ENCODE measurements at regions not wholly inside any gene's neighbourhood (a gene's known extent, or its start where the extent isn't known, plus 50 kb on each side); places are given as distances from the start of the nearest gene placed in this dataset.

GRCh38 chr13:51518827-51519226 is 65.4 kb upstream of the WDFY2 start:
- DNase-seq = no peak

GRCh38 chr13:51519771-51520216 is 64.5 kb upstream of the WDFY2 start:
- no peak for DNase-seq

- DNase-seq = no peak
Observed at GRCh38 chr13:51520524-51520923, 63.7 kb upstream of the WDFY2 start.

- DNase-seq = peak; percentile 17
Observed at GRCh38 chr13:51523082-51523518, 61.2 kb upstream of the WDFY2 start.

GRCh38 chr13:51524312-51524711 is 60.0 kb upstream of the WDFY2 start:
- no peak for DNase-seq

- no peak for DNase-seq
Observed at GRCh38 chr13:51524829-51525566, 59.3 kb upstream of the WDFY2 start.

- no peak for DNase-seq
Observed at GRCh38 chr13:51525567-51526167, 58.6 kb upstream of the WDFY2 start.

- DNase-seq = no peak
Observed at GRCh38 chr13:51526202-51526601, 58.1 kb upstream of the WDFY2 start.

- DNase-seq = no peak
Observed at GRCh38 chr13:51532736-51533197, 51.5 kb upstream of the WDFY2 start.

- DNase-seq = peak; percentile 24
Observed at GRCh38 chr13:51534041-51534817, 50.0 kb upstream of the WDFY2 start.

Data from activated gamma-delta T cell treated with Interleukin-2 at 50 U/mL for 16 hours (primary cell).